ENCODE measurements at regions not wholly inside any gene's neighbourhood (a gene's known extent, or its start where the extent isn't known, plus 50 kb on each side); places are given as distances from the start of the nearest gene placed in this dataset.

DNA sequence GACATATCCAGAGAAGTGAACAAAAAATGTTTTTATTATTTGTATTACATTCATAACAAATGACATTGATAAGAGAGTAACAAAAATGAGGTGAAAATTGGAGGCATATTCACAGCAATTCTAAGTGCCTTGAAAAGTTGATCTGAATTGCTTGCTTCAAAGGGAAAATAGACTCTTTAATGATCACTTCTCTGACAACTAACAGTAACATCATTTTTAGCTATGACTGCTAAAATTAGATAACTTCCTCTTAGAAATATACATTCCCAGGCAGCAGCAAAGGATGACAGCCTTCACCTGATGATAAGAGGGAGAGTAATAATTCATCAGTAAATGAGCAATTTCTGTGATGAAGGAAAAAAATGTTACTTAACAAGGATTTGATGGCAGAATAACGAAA lies 472.5 kb downstream of the PCDH10 start:
- DNase-seq: no peak
- Histone ChIP-seq H3K27ac (no peak overlapping the region), H3K9me3 (no peaks in the 10 kb centered on the region), H3K4me1 (no peaks in the 10 kb centered on the region), H3K27me3 (no peaks in the 10 kb centered on the region), H3K4me3 (no peak overlapping the region), H3K36me3 (no peaks in the 10 kb centered on the region)
- intact Hi-C loops (cut with DNase I; ENCODE audit: low total_unique reads): no loop called here
- TF ChIP-seq POLR2A (IDR thresholded peaks at IDR 0.05): no peak
- TF ChIP-seq, protein P1, sequence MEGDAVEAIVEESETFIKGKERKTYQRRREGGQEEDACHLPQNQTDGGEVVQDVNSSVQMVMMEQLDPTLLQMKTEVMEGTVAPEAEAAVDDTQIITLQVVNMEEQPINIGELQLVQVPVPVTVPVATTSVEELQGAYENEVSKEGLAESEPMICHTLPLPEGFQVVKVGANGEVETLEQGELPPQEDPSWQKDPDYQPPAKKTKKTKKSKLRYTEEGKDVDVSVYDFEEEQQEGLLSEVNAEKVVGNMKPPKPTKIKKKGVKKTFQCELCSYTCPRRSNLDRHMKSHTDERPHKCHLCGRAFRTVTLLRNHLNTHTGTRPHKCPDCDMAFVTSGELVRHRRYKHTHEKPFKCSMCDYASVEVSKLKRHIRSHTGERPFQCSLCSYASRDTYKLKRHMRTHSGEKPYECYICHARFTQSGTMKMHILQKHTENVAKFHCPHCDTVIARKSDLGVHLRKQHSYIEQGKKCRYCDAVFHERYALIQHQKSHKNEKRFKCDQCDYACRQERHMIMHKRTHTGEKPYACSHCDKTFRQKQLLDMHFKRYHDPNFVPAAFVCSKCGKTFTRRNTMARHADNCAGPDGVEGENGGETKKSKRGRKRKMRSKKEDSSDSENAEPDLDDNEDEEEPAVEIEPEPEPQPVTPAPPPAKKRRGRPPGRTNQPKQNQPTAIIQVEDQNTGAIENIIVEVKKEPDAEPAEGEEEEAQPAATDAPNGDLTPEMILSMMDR (IDR thresholded peaks at IDR 0.05): no peak

DNA sequence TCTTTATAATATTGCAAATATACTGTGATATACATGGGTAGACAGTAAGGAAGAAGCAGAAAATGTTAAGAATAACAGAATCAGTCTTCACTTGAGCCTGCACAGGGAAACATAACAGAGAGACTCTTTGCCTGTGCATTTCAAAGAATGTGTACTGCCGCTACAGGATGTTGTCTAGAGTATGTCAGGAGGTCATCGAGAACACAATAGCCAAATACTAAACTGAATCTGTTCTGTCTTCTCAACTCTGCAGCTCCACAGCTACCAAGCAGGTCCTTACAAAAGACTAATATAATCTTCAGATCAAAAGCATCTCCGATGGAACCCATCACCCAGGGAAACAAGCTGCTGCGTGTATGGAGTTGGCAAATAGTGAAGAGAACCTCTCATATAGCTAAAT lies 471.5 kb downstream of the PCDH10 start:
- DNase-seq: no peak
- TF ChIP-seq, protein P1 (IDR thresholded peaks at IDR 0.05): no peak
- intact Hi-C loops (cut with DNase I; ENCODE audit: low total_unique reads): no loop called here
- Histone ChIP-seq H3K27me3 (no peaks in the 10 kb centered on the region), H3K9me3 (no peaks in the 10 kb centered on the region), H3K4me1 (no peaks in the 10 kb centered on the region), H3K4me3 (no peak overlapping the region), H3K27ac (no peak overlapping the region), H3K36me3 (no peaks in the 10 kb centered on the region)

DNA sequence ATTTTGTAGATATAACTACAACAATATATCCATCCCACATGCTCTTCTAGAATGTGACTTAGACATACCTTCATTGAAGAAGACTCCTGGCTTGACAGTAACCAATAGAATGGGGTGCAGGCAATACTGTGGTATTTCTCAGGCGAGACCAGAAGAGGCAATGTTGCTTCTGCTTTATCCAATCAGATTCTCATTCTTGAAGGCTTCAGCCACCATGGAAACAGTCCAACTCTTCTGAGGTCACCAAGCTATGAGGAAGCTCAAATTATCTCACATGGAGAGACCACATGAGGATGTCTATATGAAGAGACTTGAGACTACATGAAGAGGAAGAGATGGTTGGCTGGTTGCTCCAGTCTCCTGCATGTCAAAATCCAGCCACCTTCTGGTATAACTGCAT lies 469.9 kb downstream of the PCDH10 start:
- DNase-seq: no peak
- Histone ChIP-seq H3K9me3 (no peaks in the 10 kb centered on the region), H3K4me1 (no peaks in the 10 kb centered on the region), H3K27ac (no peak overlapping the region), H3K36me3 (no peaks in the 10 kb centered on the region), H3K27me3 (no peaks in the 10 kb centered on the region), H3K4me3 (no peak overlapping the region)
- intact Hi-C loops (cut with DNase I; ENCODE audit: low total_unique reads): no loop called here
- no peak for TF ChIP-seq POLR2A (IDR thresholded peaks at IDR 0.05)
- TF ChIP-seq, protein P1 (IDR thresholded peaks at IDR 0.05): no peak

DNA sequence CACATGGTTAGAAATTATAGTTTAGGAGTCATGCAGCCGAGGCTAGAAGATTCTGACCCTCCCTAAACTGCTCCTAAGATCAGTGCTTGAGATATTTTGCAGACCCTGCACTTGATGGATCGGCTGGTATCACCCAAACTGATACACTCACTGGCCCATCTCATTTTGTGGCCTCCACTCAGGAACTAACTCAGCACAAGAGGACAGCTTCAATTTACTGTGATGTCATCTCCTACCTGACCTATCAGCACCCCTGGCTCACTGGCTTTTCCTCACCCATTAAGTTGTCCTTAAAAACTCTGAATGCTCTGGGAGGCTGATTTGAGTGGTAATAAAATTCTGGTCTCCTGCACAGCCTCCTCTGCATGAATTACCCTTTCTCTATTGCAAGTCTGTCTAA lies 450.9 kb downstream of the PCDH10 start:
- H3K9me3 ChIP-seq: no peaks in the 10 kb centered on the region
- intact Hi-C loops (cut with DNase I; ENCODE audit: low total_unique reads): no loop called here
- no peak overlapping the region for H3K4me3 ChIP-seq
- no peak for TF ChIP-seq POLR2A (IDR thresholded peaks at IDR 0.05)
- TF ChIP-seq, protein P1 (IDR thresholded peaks at IDR 0.05): no peak
- H3K27me3 ChIP-seq: no peaks in the 10 kb centered on the region
- H3K4me1 ChIP-seq: no peaks in the 10 kb centered on the region
- no peaks in the 10 kb centered on the region for H3K36me3 ChIP-seq
- H3K27ac ChIP-seq: no peak overlapping the region
- DNase-seq: no peak

DNA sequence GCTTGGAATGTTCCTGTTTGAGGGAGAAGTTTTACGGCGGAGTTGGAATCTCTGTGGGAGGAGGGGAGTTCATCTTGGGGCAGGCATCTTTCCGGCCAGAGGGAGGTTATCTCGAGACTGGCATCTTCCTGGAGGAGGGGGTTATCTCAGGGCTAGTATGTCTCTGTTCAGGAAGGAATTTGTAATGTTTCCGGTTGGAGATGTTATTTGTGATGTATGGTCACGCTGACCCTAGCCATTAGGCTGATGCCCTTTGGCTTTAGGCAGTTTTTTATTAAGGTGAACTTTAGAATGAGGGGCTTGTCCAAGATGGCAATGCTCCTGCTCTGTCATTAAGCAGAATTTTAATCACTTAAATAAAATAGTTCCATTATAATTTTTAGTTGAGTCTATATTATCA lies 449.7 kb downstream of the PCDH10 start:
- intact Hi-C loops (cut with DNase I; ENCODE audit: low total_unique reads): no loop called here
- H3K36me3 ChIP-seq: no peaks in the 10 kb centered on the region
- DNase-seq: no peak
- H3K4me3 ChIP-seq: no peak overlapping the region
- no peaks in the 10 kb centered on the region for H3K27me3 ChIP-seq
- H3K27ac ChIP-seq: no peak overlapping the region
- TF ChIP-seq, protein P1 (IDR thresholded peaks at IDR 0.05): no peak
- TF ChIP-seq POLR2A (IDR thresholded peaks at IDR 0.05): no peak
- H3K9me3 ChIP-seq: no peaks in the 10 kb centered on the region
- H3K4me1 ChIP-seq: no peaks in the 10 kb centered on the region

Measured in uterus (tissue), 3 donors.